Spleen (tissue), 7 donors: ENCODE measurements at regions not wholly inside any gene's neighbourhood (a gene's known extent, or its start where the extent isn't known, plus 50 kb on each side); places are given as distances from the start of the nearest gene placed in this dataset.

Experiments
- POLR2AphosphoS5 ChIP-seq, 3 donors: sonication (generic); formaldehyde crosslinking; IDR thresholded peaks; one replicate each; pipeline ENCODE4 v1.5.1; 2017; ENCODE audit warnings: antibody characterized with exemption in 3 of 3
- TF ChIP-seq, protein P1 (sequence below), 11 experiments: fragments of 200-600 bp in 7 of 11; fragments of 450-650 bp in 4 of 11; sonication (generic) in 4 of 11; IDR thresholded peaks in 8 of 11; conservative IDR thresholded peaks in 3 of 11; 1 replicate in 7 of 11; 2 replicates in 4 of 11; pipeline versions ENCODE4 v1.4.0 to v1.8.0; 2016 to 2021; ENCODE audit warnings: antibody characterized with exemption in 11 of 11, inconsistent platforms in 4 of 11, mild to moderate bottlenecking in 1 of 11
- donor health status: DM: no; HTN: no; CAD: no; lungs with moderate emphysema.
- donor health status: DM: no; HTN: no; CAD: no.
- donor health status: DM: no; HTN: no; CAD: no.

DNA sequence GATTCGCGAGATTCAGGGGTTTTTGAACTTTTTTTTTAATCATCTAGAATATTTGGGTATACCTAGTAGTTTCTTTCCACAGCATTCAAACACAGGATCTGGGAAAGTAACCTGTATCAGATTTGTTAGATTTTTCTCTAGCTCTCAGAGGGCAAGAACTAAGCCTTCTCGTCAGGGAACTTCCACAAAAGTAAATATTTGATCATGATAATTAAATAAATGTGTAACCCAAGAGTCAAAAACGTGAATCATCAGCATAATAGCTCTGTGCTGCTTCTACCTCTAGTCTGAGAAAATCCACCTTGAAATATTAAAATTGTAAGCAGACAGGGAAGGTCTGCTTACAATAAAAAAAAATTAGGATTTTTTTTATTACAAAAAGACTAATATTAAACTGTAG lies 225.7 kb upstream of the SPOPL start:
- TF ChIP-seq, protein P1, sequence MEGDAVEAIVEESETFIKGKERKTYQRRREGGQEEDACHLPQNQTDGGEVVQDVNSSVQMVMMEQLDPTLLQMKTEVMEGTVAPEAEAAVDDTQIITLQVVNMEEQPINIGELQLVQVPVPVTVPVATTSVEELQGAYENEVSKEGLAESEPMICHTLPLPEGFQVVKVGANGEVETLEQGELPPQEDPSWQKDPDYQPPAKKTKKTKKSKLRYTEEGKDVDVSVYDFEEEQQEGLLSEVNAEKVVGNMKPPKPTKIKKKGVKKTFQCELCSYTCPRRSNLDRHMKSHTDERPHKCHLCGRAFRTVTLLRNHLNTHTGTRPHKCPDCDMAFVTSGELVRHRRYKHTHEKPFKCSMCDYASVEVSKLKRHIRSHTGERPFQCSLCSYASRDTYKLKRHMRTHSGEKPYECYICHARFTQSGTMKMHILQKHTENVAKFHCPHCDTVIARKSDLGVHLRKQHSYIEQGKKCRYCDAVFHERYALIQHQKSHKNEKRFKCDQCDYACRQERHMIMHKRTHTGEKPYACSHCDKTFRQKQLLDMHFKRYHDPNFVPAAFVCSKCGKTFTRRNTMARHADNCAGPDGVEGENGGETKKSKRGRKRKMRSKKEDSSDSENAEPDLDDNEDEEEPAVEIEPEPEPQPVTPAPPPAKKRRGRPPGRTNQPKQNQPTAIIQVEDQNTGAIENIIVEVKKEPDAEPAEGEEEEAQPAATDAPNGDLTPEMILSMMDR (IDR thresholded peaks at IDR 0.05 in 8 of 11, conservative IDR thresholded peaks at IDR 0.05 in 3 of 11), result no peak
- TF ChIP-seq POLR2AphosphoS5 (IDR thresholded peaks at IDR 0.05), result no peak
